ENCODE measurements at regions not wholly inside any gene's neighbourhood (a gene's known extent, or its start where the extent isn't known, plus 50 kb on each side); places are given as distances from the start of the nearest gene placed in this dataset.

- peak; percentile 42 for DNase-seq (ENCODE audit: low read depth)
- TF ChIP-seq CTCF (conservative IDR thresholded peaks at IDR 0.05; ENCODE audit: low read depth, low read length), result no peak
- H3K4me3 ChIP-seq (ENCODE audit: low read depth, low read length), result no peak overlapping the region
These were observed 130.0 kb downstream of the TES start for GRCh38 chr7:116340201-116340847.

- DNase-seq (ENCODE audit: low read depth), result peak; percentile 56
- H3K4me3 ChIP-seq (ENCODE audit: low read depth, low read length), result no peak overlapping the region
These were observed 130.9 kb downstream of the TES start for GRCh38 chr7:116340943-116341907.

GRCh38 chr7:116342125-116342524 is 131.8 kb downstream of the TES start:
- peak; percentile 64 for DNase-seq (ENCODE audit: low read depth)
- H3K4me3 ChIP-seq (ENCODE audit: low read depth, low read length), result no peak overlapping the region
- TF ChIP-seq CTCF (conservative IDR thresholded peaks at IDR 0.05; ENCODE audit: low read depth, low read length), result no peak

More at GRCh38 chr7:116340943-116341907, 130.9 kb downstream of the TES start:
- TF ChIP-seq CTCF (conservative IDR thresholded peaks at IDR 0.05; ENCODE audit: low read depth, low read length), result peak; percentile 59

GRCh38 chr7:116347151-116347832 is 137.0 kb downstream of the TES start:
- H3K4me3 ChIP-seq (ENCODE audit: low read depth, low read length), result no peak overlapping the region
- TF ChIP-seq CTCF (conservative IDR thresholded peaks at IDR 0.05; ENCODE audit: low read depth, low read length), result no peak
- DNase-seq (ENCODE audit: low read depth), result no peak

- TF ChIP-seq CTCF (conservative IDR thresholded peaks at IDR 0.05; ENCODE audit: low read depth, low read length), result no peak
- DNase-seq (ENCODE audit: low read depth), result peak; percentile 47
- H3K4me3 ChIP-seq (ENCODE audit: low read depth, low read length), result no peak overlapping the region
These were observed 138.0 kb downstream of the TES start for GRCh38 chr7:116348346-116348745.

GRCh38 chr7:116351966-116352365 is 141.6 kb downstream of the TES start:
- DNase-seq (ENCODE audit: low read depth), result no peak
- no peak for TF ChIP-seq CTCF (conservative IDR thresholded peaks at IDR 0.05; ENCODE audit: low read depth, low read length)
- no peak overlapping the region for H3K4me3 ChIP-seq (ENCODE audit: low read depth, low read length)
